ENCODE measurements at regions not wholly inside any gene's neighbourhood (a gene's known extent, or its start where the extent isn't known, plus 50 kb on each side); places are given as distances from the start of the nearest gene placed in this dataset.

GRCh38 chr11:32161293-32161692, 70.4 kb downstream of the RCN1 start:
- H3K36me3 ChIP-seq (ENCODE audit: control insufficient read depth, insufficient read depth, low read length), result no peaks in the 10 kb centered on the region
- peaks cover 5% of the 10 kb centered on the region; the same call in 1 of the 2 replicates for H3K4me1 ChIP-seq (ENCODE audit: control insufficient read depth, insufficient read depth, low read length)
- H3K9me3 ChIP-seq (ENCODE audit: control insufficient read depth, insufficient read depth, low read length), result no peaks in the 10 kb centered on the region
- no peak overlapping the region for H3K4me3 ChIP-seq (ENCODE audit: low read depth, low read length)
- H3K27me3 ChIP-seq (ENCODE audit: control insufficient read depth, insufficient read depth, low read length), result no peaks in the 10 kb centered on the region
- no peak overlapping the region for H3K9ac ChIP-seq (ENCODE audit: low read depth, low read length)
- no peak overlapping the region for H3K27ac ChIP-seq (ENCODE audit: low read depth, low read length)

GRCh38 chr11:32162351-32162750, 71.5 kb downstream of the RCN1 start:
- no peaks in the 10 kb centered on the region for H3K27me3 ChIP-seq (ENCODE audit: control insufficient read depth, insufficient read depth, low read length)
- H3K4me1 ChIP-seq (ENCODE audit: control insufficient read depth, insufficient read depth, low read length), result peaks cover 5% of the 10 kb centered on the region; the same call in 1 of the 2 replicates
- H3K9ac ChIP-seq (ENCODE audit: low read depth, low read length), result no peak overlapping the region
- H3K36me3 ChIP-seq (ENCODE audit: control insufficient read depth, insufficient read depth, low read length), result no peaks in the 10 kb centered on the region
- no peak overlapping the region for H3K4me3 ChIP-seq (ENCODE audit: low read depth, low read length)
- no peak overlapping the region for H3K27ac ChIP-seq (ENCODE audit: low read depth, low read length)
- no peaks in the 10 kb centered on the region for H3K9me3 ChIP-seq (ENCODE audit: control insufficient read depth, insufficient read depth, low read length)

DNA sequence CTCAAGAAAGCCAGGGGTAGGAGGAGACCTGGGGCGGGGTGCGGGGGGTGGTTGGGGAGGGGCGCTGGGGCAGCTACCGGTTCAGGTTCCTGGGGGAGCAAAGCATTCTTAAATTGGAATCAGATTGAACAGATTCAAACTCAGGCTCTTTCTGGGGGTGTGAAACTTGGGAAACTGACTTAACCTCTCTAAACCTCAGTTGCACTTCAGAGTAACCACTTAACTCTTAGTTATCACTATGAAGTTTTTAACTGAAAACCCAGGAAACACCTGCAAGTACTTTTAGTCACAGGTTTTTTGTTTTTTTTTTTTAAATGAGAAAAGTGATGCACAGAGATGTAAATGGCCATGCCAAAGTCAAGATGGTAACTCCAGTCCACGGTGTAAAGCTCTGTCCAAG, 72.0 kb downstream of the RCN1 start:
- no peak overlapping the region for H3K4me3 ChIP-seq (ENCODE audit: low read depth, low read length)
- peaks cover 5% of the 10 kb centered on the region; the same call in 1 of the 2 replicates for H3K4me1 ChIP-seq (ENCODE audit: control insufficient read depth, insufficient read depth, low read length)
- no peaks in the 10 kb centered on the region for H3K36me3 ChIP-seq (ENCODE audit: control insufficient read depth, insufficient read depth, low read length)
- H3K9me3 ChIP-seq (ENCODE audit: control insufficient read depth, insufficient read depth, low read length), result no peaks in the 10 kb centered on the region
- no peak overlapping the region for H3K9ac ChIP-seq (ENCODE audit: low read depth, low read length)
- no peaks in the 10 kb centered on the region for H3K27me3 ChIP-seq (ENCODE audit: control insufficient read depth, insufficient read depth, low read length)
- H3K27ac ChIP-seq (ENCODE audit: low read depth, low read length), result no peak overlapping the region

- H3K4me1 ChIP-seq (ENCODE audit: control insufficient read depth, insufficient read depth, low read length), result peaks cover 5% of the 10 kb centered on the region; the same call in 1 of the 2 replicates
- no peak overlapping the region for H3K4me3 ChIP-seq (ENCODE audit: low read depth, low read length)
- H3K27me3 ChIP-seq (ENCODE audit: control insufficient read depth, insufficient read depth, low read length), result no peaks in the 10 kb centered on the region
- H3K27ac ChIP-seq (ENCODE audit: low read depth, low read length), result no peak overlapping the region
- H3K9ac ChIP-seq (ENCODE audit: low read depth, low read length), result no peak overlapping the region
- H3K36me3 ChIP-seq (ENCODE audit: control insufficient read depth, insufficient read depth, low read length), result no peaks in the 10 kb centered on the region
- H3K9me3 ChIP-seq (ENCODE audit: control insufficient read depth, insufficient read depth, low read length), result no peaks in the 10 kb centered on the region
These were observed 72.7 kb downstream of the RCN1 start for GRCh38 chr11:32163557-32163956.

GRCh38 chr11:32164836-32165235, 74.0 kb downstream of the RCN1 start:
- Histone ChIP-seq H3K27me3 (ENCODE audit: control insufficient read depth, insufficient read depth, low read length) (no peaks in the 10 kb centered on the region), H3K4me1 (ENCODE audit: control insufficient read depth, insufficient read depth, low read length) (peaks cover 5% of the 10 kb centered on the region; the same call in 1 of the 2 replicates), H3K36me3 (ENCODE audit: control insufficient read depth, insufficient read depth, low read length) (no peaks in the 10 kb centered on the region), H3K27ac (ENCODE audit: low read depth, low read length) (no peak overlapping the region), H3K4me3 (ENCODE audit: low read depth, low read length) (no peak overlapping the region), H3K9ac (ENCODE audit: low read depth, low read length) (no peak overlapping the region), H3K9me3 (ENCODE audit: control insufficient read depth, insufficient read depth, low read length) (no peaks in the 10 kb centered on the region)

DNA sequence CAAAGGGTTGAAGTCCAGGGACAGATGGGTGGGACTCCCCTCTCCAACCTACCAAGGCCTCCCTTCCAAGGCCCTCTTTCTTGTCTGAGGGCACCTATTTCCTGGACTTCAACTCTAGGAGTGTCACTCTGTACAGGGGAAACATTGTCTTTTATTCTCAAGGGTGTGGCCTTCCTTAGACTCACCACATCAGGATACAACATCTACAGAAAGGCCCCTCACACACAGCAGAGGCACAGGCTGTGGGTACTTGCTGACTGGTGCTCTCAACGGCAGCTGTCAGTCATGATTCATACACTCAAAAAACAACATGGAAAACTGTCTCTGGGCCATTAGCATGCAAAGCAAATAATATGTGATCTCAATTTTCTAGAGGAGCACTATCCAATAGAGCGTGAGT, 78.0 kb downstream of the RCN1 start:
- no peak overlapping the region for H3K4me3 ChIP-seq (ENCODE audit: low read depth, low read length)
- H3K36me3 ChIP-seq (ENCODE audit: control insufficient read depth, insufficient read depth, low read length), result no peaks in the 10 kb centered on the region
- H3K9ac ChIP-seq (ENCODE audit: low read depth, low read length), result no peak overlapping the region
- H3K27me3 ChIP-seq (ENCODE audit: control insufficient read depth, insufficient read depth, low read length), result no peaks in the 10 kb centered on the region
- no peak overlapping the region for H3K27ac ChIP-seq (ENCODE audit: low read depth, low read length)
- 0 out of 2 replicates have a peak, but pooled peaks cover 2% of the 10 kb centered on the region for H3K4me1 ChIP-seq (ENCODE audit: control insufficient read depth, insufficient read depth, low read length)
- no peaks in the 10 kb centered on the region for H3K9me3 ChIP-seq (ENCODE audit: control insufficient read depth, insufficient read depth, low read length)

DNA sequence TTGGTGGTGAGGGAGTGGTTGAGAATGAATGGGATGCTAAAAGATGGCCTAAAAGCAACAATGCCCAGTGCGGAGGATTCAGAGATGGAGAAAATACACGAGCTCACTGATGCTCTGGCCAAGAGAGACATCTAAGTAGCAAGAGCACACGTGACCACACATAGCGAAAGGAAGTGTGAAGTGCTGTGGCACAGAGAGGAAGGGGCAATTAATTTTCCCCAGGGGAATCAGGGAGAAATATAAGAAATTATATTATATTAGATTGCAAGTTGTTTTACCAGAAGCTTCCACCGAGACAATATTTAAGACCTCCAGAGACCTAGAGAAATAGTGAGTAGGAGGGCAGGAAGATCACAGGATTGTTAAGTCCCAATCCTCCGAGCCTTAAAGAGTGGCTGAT, 80.6 kb downstream of the RCN1 start:
- Histone ChIP-seq H3K4me3 (ENCODE audit: low read depth, low read length) (no peak overlapping the region), H3K27ac (ENCODE audit: low read depth, low read length) (no peak overlapping the region), H3K4me1 (ENCODE audit: control insufficient read depth, insufficient read depth, low read length) (peaks cover 6% of the 10 kb centered on the region; the same call in 1 of the 2 replicates), H3K27me3 (ENCODE audit: control insufficient read depth, insufficient read depth, low read length) (no peaks in the 10 kb centered on the region), H3K9ac (ENCODE audit: low read depth, low read length) (no peak overlapping the region), H3K9me3 (ENCODE audit: control insufficient read depth, insufficient read depth, low read length) (no peaks in the 10 kb centered on the region), H3K36me3 (ENCODE audit: control insufficient read depth, insufficient read depth, low read length) (no peaks in the 10 kb centered on the region)

DNA sequence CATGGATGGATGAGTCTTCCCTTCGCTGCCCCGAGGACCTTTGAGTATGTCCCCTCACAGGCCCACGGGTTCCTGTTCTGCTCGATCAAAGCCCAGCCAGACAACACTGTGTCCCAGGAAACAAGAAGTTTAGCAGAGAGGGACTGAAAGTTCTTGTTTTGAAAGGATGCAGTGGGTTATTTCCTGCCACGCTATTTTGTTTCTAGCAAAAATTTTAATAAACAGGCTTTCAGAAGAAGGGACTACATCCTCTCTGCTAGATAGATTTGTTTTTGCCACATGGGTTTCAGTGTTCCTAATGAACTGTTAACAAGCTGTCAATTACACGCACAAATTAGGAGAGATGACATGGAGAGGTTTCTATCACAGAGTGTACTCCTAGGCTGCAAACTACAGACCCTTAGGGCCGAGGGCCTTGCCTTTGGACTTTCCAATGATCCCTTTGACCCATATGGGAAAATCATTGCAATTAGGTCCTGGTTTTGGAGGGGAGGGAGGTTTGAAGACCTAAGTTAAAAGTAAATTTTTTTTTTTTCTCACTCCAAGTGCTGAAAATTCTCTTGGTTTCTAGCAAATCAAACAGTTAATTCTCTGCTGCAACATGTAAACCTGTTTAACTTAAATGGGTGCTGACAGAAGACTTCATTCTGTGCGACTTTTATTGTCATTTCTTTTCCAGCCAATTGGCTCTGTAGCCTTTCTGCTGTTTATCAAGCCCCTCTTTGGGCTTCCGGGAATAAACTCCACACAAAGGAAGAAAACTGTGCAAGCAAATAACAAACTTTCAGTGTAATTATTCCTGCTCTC, 81.4 kb downstream of the RCN1 start:
- Histone ChIP-seq H3K9ac (ENCODE audit: low read depth, low read length) (no peak overlapping the region), H3K4me3 (ENCODE audit: low read depth, low read length) (no peak overlapping the region), H3K4me1 (ENCODE audit: control insufficient read depth, insufficient read depth, low read length) (peaks cover 6% of the 10 kb centered on the region; the same call in 1 of the 2 replicates), H3K36me3 (ENCODE audit: control insufficient read depth, insufficient read depth, low read length) (no peaks in the 10 kb centered on the region), H3K9me3 (ENCODE audit: control insufficient read depth, insufficient read depth, low read length) (no peaks in the 10 kb centered on the region), H3K27me3 (ENCODE audit: control insufficient read depth, insufficient read depth, low read length) (no peaks in the 10 kb centered on the region), H3K27ac (ENCODE audit: low read depth, low read length) (no peak overlapping the region)

DNA sequence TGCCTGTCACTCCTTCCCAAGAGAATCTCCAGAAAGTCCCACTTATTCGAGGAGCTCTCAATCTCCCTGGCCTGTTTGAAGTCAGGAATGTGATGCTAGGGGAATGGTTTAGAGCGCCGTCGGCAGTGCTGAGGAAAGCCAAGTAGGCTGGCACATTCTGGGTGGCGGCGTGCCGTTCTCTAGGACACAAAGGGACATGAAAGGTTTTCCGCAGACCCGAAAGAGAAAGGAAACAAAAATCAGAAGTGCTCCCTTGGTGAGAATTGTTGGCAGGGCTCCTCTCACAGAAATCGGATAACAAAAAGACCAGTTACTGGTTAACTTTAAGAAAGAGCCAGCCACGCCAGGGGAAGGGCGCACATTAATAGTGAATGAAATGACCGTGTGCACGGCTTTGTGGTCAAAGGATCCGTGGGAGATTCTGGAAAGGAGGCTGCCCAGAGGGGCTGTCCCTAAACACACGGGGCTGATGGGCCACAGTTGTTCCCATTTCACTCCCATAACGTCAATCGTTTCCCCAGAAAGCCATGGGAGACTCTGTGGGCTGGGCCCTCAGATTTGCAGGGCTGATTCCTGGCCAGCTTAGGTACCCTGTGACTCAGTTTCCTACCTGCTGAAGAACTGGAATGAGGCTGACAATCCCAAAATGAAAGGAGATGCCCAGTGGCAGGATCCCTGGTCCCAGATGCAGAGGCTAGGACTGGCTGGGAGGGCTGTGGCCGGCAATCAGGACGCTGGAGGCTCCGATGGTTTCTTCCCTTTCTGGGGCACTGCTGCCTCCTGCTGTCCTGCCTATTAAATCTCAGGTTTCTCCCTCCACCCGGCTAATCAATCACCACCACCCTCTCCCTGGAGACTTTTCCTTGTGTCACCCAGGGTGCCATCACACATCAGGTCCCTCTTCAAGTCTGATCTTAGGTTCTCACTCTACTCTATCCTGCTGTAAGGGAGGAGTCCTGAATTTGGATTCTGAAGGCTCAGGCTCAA, 82.3 kb downstream of the RCN1 start:
- no peaks in the 10 kb centered on the region for H3K27me3 ChIP-seq (ENCODE audit: control insufficient read depth, insufficient read depth, low read length)
- H3K27ac ChIP-seq (ENCODE audit: low read depth, low read length), result no peak overlapping the region
- no peaks in the 10 kb centered on the region for H3K9me3 ChIP-seq (ENCODE audit: control insufficient read depth, insufficient read depth, low read length)
- no peak overlapping the region for H3K4me3 ChIP-seq (ENCODE audit: low read depth, low read length)
- peaks cover 6% of the 10 kb centered on the region; the same call in 1 of the 2 replicates for H3K4me1 ChIP-seq (ENCODE audit: control insufficient read depth, insufficient read depth, low read length)
- no peak overlapping the region for H3K9ac ChIP-seq (ENCODE audit: low read depth, low read length)
- H3K36me3 ChIP-seq (ENCODE audit: control insufficient read depth, insufficient read depth, low read length), result no peaks in the 10 kb centered on the region

DNA sequence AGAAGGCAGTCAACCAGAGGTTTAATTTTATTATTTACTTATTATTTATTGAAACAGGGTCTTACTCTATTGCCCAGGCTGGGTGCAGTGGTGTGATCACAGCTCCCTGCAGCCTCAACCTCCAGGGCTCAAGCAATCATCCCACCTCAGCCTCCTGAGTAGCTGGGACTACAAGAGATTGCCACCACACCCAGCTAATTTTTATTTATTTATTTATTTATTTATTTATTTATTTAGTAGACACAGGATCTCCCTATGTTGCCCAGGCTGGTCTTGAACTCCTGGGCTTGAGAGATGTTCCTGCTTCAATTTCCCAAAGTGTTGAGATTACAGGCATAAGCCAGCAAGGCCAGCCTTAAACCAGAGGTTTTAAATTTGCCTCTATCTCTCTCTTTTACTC, 83.1 kb downstream of the RCN1 start:
- H3K27me3 ChIP-seq (ENCODE audit: control insufficient read depth, insufficient read depth, low read length), result no peaks in the 10 kb centered on the region
- no peaks in the 10 kb centered on the region for H3K9me3 ChIP-seq (ENCODE audit: control insufficient read depth, insufficient read depth, low read length)
- no peak overlapping the region for H3K4me3 ChIP-seq (ENCODE audit: low read depth, low read length)
- H3K9ac ChIP-seq (ENCODE audit: low read depth, low read length), result no peak overlapping the region
- no peaks in the 10 kb centered on the region for H3K36me3 ChIP-seq (ENCODE audit: control insufficient read depth, insufficient read depth, low read length)
- H3K4me1 ChIP-seq (ENCODE audit: control insufficient read depth, insufficient read depth, low read length), result peaks cover 6% of the 10 kb centered on the region; the same call in 1 of the 2 replicates
- H3K27ac ChIP-seq (ENCODE audit: low read depth, low read length), result no peak overlapping the region
